Endothelial cell of umbilical vein (primary cell): ENCODE measurements at regions not wholly inside any gene's neighbourhood (a gene's known extent, or its start where the extent isn't known, plus 50 kb on each side); places are given as distances from the start of the nearest gene placed in this dataset.

Experiments used
- BruUV-seq: library from RNA; stranded (reverse); fragments of 400-500 nt; replicated peaks from 2 replicates; lab custom pipeline; 2021; lab: Mats Ljungman, UMichigan
- CTCF ChIA-PET: fragments of 300-600, 350-600 bp; sonication (Branson Sonifier 250); formaldehyde crosslinking; loops from one replicate; lab custom pipeline; 2021; ENCODE audit warnings: antibody characterized with exemption, inconsistent platforms; lab: Charles Lee
- POLR2A ChIA-PET: fragments of 300-600, 350-600 bp; sonication (Branson Sonifier 250); formaldehyde crosslinking; loops from one replicate; lab custom pipeline; 2021; ENCODE audit warnings: antibody characterized with exemption, inconsistent platforms; lab: Charles Lee
- DNase-seq: peaks from one replicate; pipeline ENCODE4 v3.0.0-alpha.2; 2011; ENCODE audit warnings: low read depth, low spot score
- FAIRE-seq: peaks from 2 replicates; lab custom pipeline; 2011; peaks lifted over from hg19 to GRCh38; lab: Jason Lieb, UNC
- H2AFZ ChIP-seq: 2 replicates; pipeline ENCODE4 v1.6.0; 2012; ENCODE audit warnings: low read depth, low read length, control low read depth, inconsistent platforms
- H3K27ac ChIP-seq: 2 replicates; pipeline ENCODE4 v1.5.1; 2011; ENCODE audit warnings: low read depth, mild to moderate bottlenecking, control low read depth, low read length, moderate library complexity; ENCODE audit not compliant: insufficient read depth
- H3K27me3 ChIP-seq, 2 experiments: 2 replicates each; pipeline versions ENCODE4 v1.6.0 to v1.6.1; 2011; ENCODE audit warnings: low read length in 2 of 2, mixed read lengths in 1 of 2; ENCODE audit not compliant: control insufficient read depth in 2 of 2, insufficient read depth in 2 of 2
- H3K36me3 ChIP-seq, 2 experiments: 2 replicates in 1 of 2; 3 replicates in 1 of 2; pipeline ENCODE4 v1.5.1; 2011; ENCODE audit warnings: low read length in 2 of 2, mild to moderate bottlenecking in 1 of 2, moderate library complexity in 1 of 2; ENCODE audit not compliant: control insufficient read depth in 2 of 2, insufficient read depth in 2 of 2; ENCODE audit errors: extremely low read depth in 1 of 2
- H3K4me1 ChIP-seq: 3 replicates; pipeline ENCODE4 v1.5.1; 2011; ENCODE audit warnings: mild to moderate bottlenecking, low read length; ENCODE audit not compliant: control insufficient read depth, insufficient read depth; ENCODE audit errors: extremely low read depth
- H3K4me2 ChIP-seq: 2 replicates; pipeline ENCODE4 v1.6.1; 2011; ENCODE audit warnings: low read length, control low read depth, mixed read lengths; ENCODE audit not compliant: insufficient read depth
- H3K4me3 ChIP-seq, 3 experiments: fragments of 200-600 bp in 1 of 3; sonication (generic), shearing (Covaris generic) in 1 of 3; replicated peaks in 1 of 3; 2 replicates each; pipeline ENCODE4 v1.5.1; 2011 to 2016; ENCODE audit warnings: control low read depth in 3 of 3, low read length in 3 of 3, mild to moderate bottlenecking in 2 of 3, inconsistent platforms in 1 of 3, low read depth in 1 of 3, moderate library complexity in 1 of 3; ENCODE audit not compliant: insufficient read depth in 1 of 3
- H3K79me2 ChIP-seq: 2 replicates; pipeline ENCODE4 v1.6.0; 2012; ENCODE audit warnings: low read length, inconsistent platforms; ENCODE audit not compliant: control insufficient read depth, insufficient read depth
- H3K9ac ChIP-seq: replicated peaks from 2 replicates; pipeline ENCODE3; 2011; ENCODE audit warnings: low read length, control low read depth; ENCODE audit not compliant: insufficient read depth; ENCODE audit errors: extremely low read depth
- H3K9me1 ChIP-seq: replicated peaks from 3 replicates; pipeline ENCODE4 v1.6.0; 2011; ENCODE audit warnings: mild to moderate bottlenecking, low read length; ENCODE audit not compliant: control insufficient read depth, insufficient read depth; ENCODE audit errors: extremely low read depth
- H3K9me3 ChIP-seq: replicated peaks from 2 replicates; pipeline ENCODE4 v1.5.1; 2012; ENCODE audit warnings: low read length, inconsistent platforms; ENCODE audit not compliant: control insufficient read depth, insufficient read depth
- H4K20me1 ChIP-seq: replicated peaks from 2 replicates; pipeline ENCODE3; 2011; ENCODE audit warnings: mild to moderate bottlenecking, low read length; ENCODE audit not compliant: control insufficient read depth, insufficient read depth; ENCODE audit errors: extremely low read depth
- CTCF ChIP-seq, 2 donors: IDR thresholded peaks; 1 replicate in 1 of 2; 2 replicates in 1 of 2; pipeline ENCODE4 v1.5.1; 2011; ENCODE audit warnings: low read length in 2 of 2, mild to moderate bottlenecking in 2 of 2, moderate library complexity in 2 of 2, control low read depth in 1 of 2, inconsistent platforms in 1 of 2, low read depth in 1 of 2; ENCODE audit not compliant: insufficient read depth in 1 of 2; ENCODE audit errors: extremely low read depth in 1 of 2
- EZH2 ChIP-seq: IDR thresholded peaks from 2 replicates; pipeline ENCODE4 v1.6.1; 2012; ENCODE audit warnings: borderline replicate concordance, low read depth, mild to moderate bottlenecking, moderate library complexity, low read length, inconsistent platforms; ENCODE audit not compliant: severe bottlenecking
- FOS ChIP-seq: IDR thresholded peaks from 2 replicates; pipeline ENCODE4 v1.6.1; 2011; ENCODE audit warnings: mild to moderate bottlenecking, low read length, moderate library complexity, borderline replicate concordance; ENCODE audit not compliant: insufficient read depth
- GATA2 ChIP-seq: IDR thresholded peaks from 2 replicates; pipeline ENCODE4 v1.7.0; 2011; ENCODE audit warnings: low read depth, mild to moderate bottlenecking, moderate library complexity, mixed read lengths, low read length; ENCODE audit not compliant: insufficient read length, insufficient read depth
- JUN ChIP-seq: IDR thresholded peaks from 2 replicates; pipeline ENCODE4 v1.6.1; 2011; ENCODE audit warnings: borderline replicate concordance, low read depth; ENCODE audit not compliant: insufficient read length, insufficient read depth
- MAX ChIP-seq: IDR thresholded peaks from 2 replicates; pipeline ENCODE4 v1.6.1; 2011; ENCODE audit not compliant: insufficient read depth, insufficient read length
- MYC ChIP-seq: IDR thresholded peaks from one replicate; pipeline ENCODE4 v1.6.1; 2011; ENCODE audit warnings: mild to moderate bottlenecking, low read depth, low read length
- POLR2A ChIP-seq: IDR thresholded peaks from 2 replicates; pipeline ENCODE4 v1.6.1; 2012; ENCODE audit warnings: low read depth, mild to moderate bottlenecking, control low read depth, low read length
- POLR2AphosphoS5 ChIP-seq: IDR thresholded peaks from 2 replicates; pipeline ENCODE4 v1.6.1; 2012; ENCODE audit warnings: low read depth, mild to moderate bottlenecking, control low read depth, low read length, moderate library complexity; ENCODE audit not compliant: insufficient read depth
- dilution Hi-C: fragments of 300-500 bp; cut with MboI; formaldehyde crosslinking; loops from one replicate; pipeline ENCODE4 v1.15.0; 2019; ENCODE audit warnings: low sequenced_read_pairs; ENCODE audit not compliant: extremely low pct_ligation_motif_present
- intact Hi-C: fragments of 100-400 bp; cut with micrococcal nuclease; formaldehyde crosslinking; loops from one replicate; pipeline ENCODE4 v1.10.0; 2022

DNA sequence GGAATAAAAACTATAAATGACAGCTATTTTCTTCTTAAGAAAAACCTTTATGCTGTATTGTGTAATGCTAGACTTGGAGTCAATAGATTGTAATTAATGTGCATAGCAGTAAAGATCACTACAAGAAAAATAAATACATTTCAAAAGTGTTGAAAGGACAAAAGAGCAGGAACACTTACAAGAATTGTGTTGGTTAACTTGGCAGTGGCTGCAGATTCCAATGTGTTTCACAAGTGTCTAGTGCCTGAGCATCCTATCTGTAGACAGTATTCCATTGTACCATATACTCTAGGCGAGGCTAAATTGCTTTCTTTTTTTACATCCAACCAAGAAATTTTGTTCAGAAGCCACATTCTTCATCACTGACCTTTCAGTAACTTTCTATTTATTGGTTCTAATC is 924.1 kb downstream of the EPHA7 start:
- no peaks in the 10 kb centered on the region for H3K36me3 ChIP-seq
- no TSS peak for BruUV-seq

More for the DNA sequence above, 924.1 kb downstream of the EPHA7 start:
- no peaks in the 10 kb centered on the region for H3K79me2 ChIP-seq
- dilution Hi-C loops (no loop called here), intact Hi-C loops (no loop called here)
- H3K4me3 ChIP-seq, result no peak overlapping the region
- no peak for TF ChIP-seq GATA2
- TF ChIP-seq MYC, result no peak
- TF ChIP-seq FOS, result no peak
- no peak for TF ChIP-seq EZH2
- no peak for TF ChIP-seq POLR2A
- TF ChIP-seq POLR2AphosphoS5, result no peak
- no peak for TF ChIP-seq MAX
- no peak for TF ChIP-seq JUN
- no peak for TF ChIP-seq CTCF (IDR thresholded peaks at IDR 0.05; ENCODE audit: extremely low read depth in 1 of 2, insufficient read depth in 1 of 2, low read depth in 1 of 2, low read length in 2 of 2)
- no peaks in the 10 kb centered on the region for H3K4me1 ChIP-seq
- H3K9ac ChIP-seq, result no peak overlapping the region
- H3K9me3 ChIP-seq, result no peaks in the 10 kb centered on the region
- no peaks in the 10 kb centered on the region for H3K27me3 ChIP-seq
- H4K20me1 ChIP-seq, result no peaks in the 10 kb centered on the region
- DNase-seq, result no peak
- H3K9me1 ChIP-seq, result no peaks in the 10 kb centered on the region
- POLR2A ChIA-PET, result no interaction called here
- H2AFZ ChIP-seq, result no peak overlapping the region
- H3K27ac ChIP-seq, result no peak overlapping the region
- no peak for FAIRE-seq
- CTCF ChIA-PET, result no interaction called here
- no peak overlapping the region for H3K4me2 ChIP-seq
